ENCODE measurements at regions not wholly inside any gene's neighbourhood (a gene's known extent, or its start where the extent isn't known, plus 50 kb on each side); places are given as distances from the start of the nearest gene placed in this dataset.

GRCh38 chr12:111222027-111222414, 146.9 kb downstream of the PHETA1 start:
- DNase-seq (ENCODE audit: low spot score), result no peak

- DNase-seq (ENCODE audit: low spot score), result no peak
Observed at GRCh38 chr12:111221062-111222026, 147.6 kb downstream of the PHETA1 start.

- no peak for DNase-seq (ENCODE audit: low spot score)
Observed at GRCh38 chr12:111220363-111220762, 148.5 kb downstream of the PHETA1 start.

GRCh38 chr12:111219440-111219839, 149.5 kb downstream of the PHETA1 start:
- no peak for DNase-seq (ENCODE audit: low spot score)

- DNase-seq (ENCODE audit: low spot score), result no peak
Observed at GRCh38 chr12:111218499-111218898, 150.4 kb downstream of the PHETA1 start.

GRCh38 chr12:111216387-111217159, 152.3 kb downstream of the PHETA1 start:
- DNase-seq (ENCODE audit: low spot score), result no peak

- no peak for DNase-seq (ENCODE audit: low spot score)
Observed at GRCh38 chr12:111215881-111216280, 153.0 kb downstream of the PHETA1 start.

GRCh38 chr12:111214401-111214800, 154.5 kb downstream of the PHETA1 start:
- DNase-seq (ENCODE audit: low spot score), result no peak

GRCh38 chr12:111213561-111213960, 155.3 kb downstream of the PHETA1 start:
- no peak for DNase-seq (ENCODE audit: low spot score)

GRCh38 chr12:111212814-111213456, 156.0 kb downstream of the PHETA1 start:
- no peak for DNase-seq (ENCODE audit: low spot score)

- no peak for DNase-seq (ENCODE audit: low spot score)
Observed at GRCh38 chr12:111211910-111212757, 156.8 kb downstream of the PHETA1 start.

- DNase-seq (ENCODE audit: low spot score), result no peak
Observed at GRCh38 chr12:111209811-111210210, 159.1 kb downstream of the PHETA1 start.

GRCh38 chr12:111207761-111208160, 161.1 kb downstream of the PHETA1 start:
- no peak for DNase-seq (ENCODE audit: low spot score)

GRCh38 chr12:111204788-111205241, 164.1 kb downstream of the PHETA1 start:
- DNase-seq (ENCODE audit: low spot score), result no peak

- DNase-seq (ENCODE audit: low spot score), result no peak
Observed at GRCh38 chr12:111203969-111204368, 164.9 kb downstream of the PHETA1 start.

GRCh38 chr12:111203446-111203845, 165.4 kb downstream of the PHETA1 start:
- DNase-seq (ENCODE audit: low spot score), result no peak

- no peak for DNase-seq (ENCODE audit: low spot score)
Observed at GRCh38 chr12:111202237-111202915, 166.5 kb downstream of the PHETA1 start.

GRCh38 chr12:111201495-111202236, 167.2 kb downstream of the PHETA1 start:
- DNase-seq (ENCODE audit: low spot score), result no peak

- no peak for DNase-seq (ENCODE audit: low spot score)
Observed at GRCh38 chr12:111201036-111201435, 167.9 kb downstream of the PHETA1 start.

- no peak for DNase-seq (ENCODE audit: low spot score)
Observed at GRCh38 chr12:111197376-111197944, 171.4 kb downstream of the PHETA1 start.

Data from A172 (cell line).